ENCODE measurements at regions not wholly inside any gene's neighbourhood (a gene's known extent, or its start where the extent isn't known, plus 50 kb on each side); places are given as distances from the start of the nearest gene placed in this dataset.

DNA sequence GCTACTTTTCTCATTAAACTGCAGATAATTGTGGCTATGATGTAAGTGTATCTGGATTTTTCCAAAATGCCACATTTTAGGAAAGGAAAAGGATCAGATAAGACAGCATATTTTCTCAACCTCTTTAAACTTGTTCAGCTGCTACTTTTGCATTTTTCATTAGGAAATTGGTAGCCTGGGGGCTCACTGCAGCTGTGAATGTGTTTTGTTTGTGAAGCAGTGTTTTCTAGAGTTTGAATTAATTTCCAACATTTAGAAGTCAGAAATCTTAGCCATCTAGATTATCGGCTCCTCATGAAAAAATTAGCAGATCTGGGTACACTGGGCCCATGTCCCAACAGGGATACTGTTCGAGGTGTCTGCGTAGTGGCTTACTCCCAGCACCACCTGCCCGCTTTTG is 56.3 kb upstream of the ZDBF2 start:
- TF ChIP-seq, protein P1, sequence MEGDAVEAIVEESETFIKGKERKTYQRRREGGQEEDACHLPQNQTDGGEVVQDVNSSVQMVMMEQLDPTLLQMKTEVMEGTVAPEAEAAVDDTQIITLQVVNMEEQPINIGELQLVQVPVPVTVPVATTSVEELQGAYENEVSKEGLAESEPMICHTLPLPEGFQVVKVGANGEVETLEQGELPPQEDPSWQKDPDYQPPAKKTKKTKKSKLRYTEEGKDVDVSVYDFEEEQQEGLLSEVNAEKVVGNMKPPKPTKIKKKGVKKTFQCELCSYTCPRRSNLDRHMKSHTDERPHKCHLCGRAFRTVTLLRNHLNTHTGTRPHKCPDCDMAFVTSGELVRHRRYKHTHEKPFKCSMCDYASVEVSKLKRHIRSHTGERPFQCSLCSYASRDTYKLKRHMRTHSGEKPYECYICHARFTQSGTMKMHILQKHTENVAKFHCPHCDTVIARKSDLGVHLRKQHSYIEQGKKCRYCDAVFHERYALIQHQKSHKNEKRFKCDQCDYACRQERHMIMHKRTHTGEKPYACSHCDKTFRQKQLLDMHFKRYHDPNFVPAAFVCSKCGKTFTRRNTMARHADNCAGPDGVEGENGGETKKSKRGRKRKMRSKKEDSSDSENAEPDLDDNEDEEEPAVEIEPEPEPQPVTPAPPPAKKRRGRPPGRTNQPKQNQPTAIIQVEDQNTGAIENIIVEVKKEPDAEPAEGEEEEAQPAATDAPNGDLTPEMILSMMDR (IDR thresholded peaks at IDR 0.05; ENCODE audit: borderline replicate concordance, extremely low read depth, low read length, poor library complexity, severe bottlenecking) = no peak
- no peak for TF ChIP-seq EZH2 (IDR thresholded peaks at IDR 0.05; ENCODE audit: borderline replicate concordance, low read depth, low read length, severe bottlenecking)

All from DND-41 (cell line).